NT2/D1 (cell line): ENCODE measurements at regions not wholly inside any gene's neighbourhood (a gene's known extent, or its start where the extent isn't known, plus 50 kb on each side); places are given as distances from the start of the nearest gene placed in this dataset.
"Not testable (repeated sequence)": the region's sequence is repeated elsewhere in the genome, so short reads cannot be mapped to it uniquely, and the experiment has no call there.

Experiments used
- DNase-seq: peaks from one replicate; pipeline ENCODE4 v3.0.0-alpha.2; 2011; ENCODE audit warnings: low read depth, low spot score
- H3K27me3 ChIP-seq: 2 replicates; pipeline ENCODE4 v1.6.0; 2011; ENCODE audit warnings: mild to moderate bottlenecking; ENCODE audit not compliant: insufficient read length, insufficient read depth
- H3K36me3 ChIP-seq: 2 replicates; pipeline ENCODE4 v1.6.1; 2011; ENCODE audit warnings: mild to moderate bottlenecking, low read length, mixed read lengths; ENCODE audit not compliant: insufficient read depth, insufficient read length
- H3K4me1 ChIP-seq: 2 replicates; pipeline ENCODE4 v1.5.1; 2011; ENCODE audit not compliant: insufficient read depth, insufficient read length
- H3K4me3 ChIP-seq: 2 replicates; pipeline ENCODE4 v1.5.1; 2011; ENCODE audit warnings: low read depth; ENCODE audit not compliant: insufficient read length
- H3K9ac ChIP-seq: 2 replicates; pipeline ENCODE4 v1.6.0; 2011; ENCODE audit warnings: low read depth; ENCODE audit not compliant: insufficient read length
- H3K9me3 ChIP-seq: 2 replicates; pipeline ENCODE4 v1.5.1; 2011; ENCODE audit warnings: mild to moderate bottlenecking, low read length; ENCODE audit not compliant: insufficient read depth
- SUZ12 ChIP-seq: IDR thresholded peaks from 2 replicates; pipeline ENCODE4 v1.6.1; 2011; ENCODE audit not compliant: insufficient read length, insufficient read depth; ENCODE audit errors: extremely low read depth
- YY1 ChIP-seq: IDR thresholded peaks from 2 replicates; pipeline ENCODE4 v1.6.1; 2011; ENCODE audit not compliant: insufficient read length, insufficient read depth
- ZNF274 ChIP-seq: IDR thresholded peaks from 2 replicates; pipeline ENCODE4 v1.6.1; 2011; ENCODE audit warnings: mild to moderate bottlenecking, low read depth, low read length

DNA sequence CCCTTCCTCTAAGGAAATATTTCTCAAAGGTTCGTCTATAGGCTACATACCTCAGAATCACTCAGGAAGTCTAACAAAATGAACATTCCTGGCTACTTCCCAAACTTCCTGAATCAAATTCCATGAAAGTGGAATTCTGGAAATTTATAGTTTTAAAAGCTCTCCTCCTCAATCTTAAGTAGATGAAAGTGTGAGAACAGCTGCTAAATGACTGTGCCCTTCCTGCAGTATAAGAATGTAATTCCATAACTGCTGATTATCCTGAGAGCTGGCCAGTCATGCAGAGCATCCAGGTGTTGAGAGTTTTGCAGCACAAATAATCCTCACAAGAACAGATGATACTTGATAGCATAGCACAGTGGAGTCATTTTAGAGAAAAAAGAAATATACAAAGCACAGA is 265.0 kb downstream of the KCNJ3 start:
- no peaks in the 10 kb centered on the region for H3K9me3 ChIP-seq
- no peak for DNase-seq
- no peaks in the 10 kb centered on the region for H3K27me3 ChIP-seq
- H3K9ac ChIP-seq = no peak overlapping the region
- H3K4me1 ChIP-seq = no peaks in the 10 kb centered on the region
- no peak overlapping the region for H3K4me3 ChIP-seq
- no peaks in the 10 kb centered on the region for H3K36me3 ChIP-seq
- TF ChIP-seq SUZ12 (no peak), ZNF274 (no peak), YY1 (no peak)

GRCh38 chr2:154961676-154962075 is 263.2 kb downstream of the KCNJ3 start:
- H3K4me3 ChIP-seq = no peak overlapping the region
- no peak for TF ChIP-seq SUZ12
- TF ChIP-seq ZNF274 = no peak
- no peak for TF ChIP-seq YY1

DNA sequence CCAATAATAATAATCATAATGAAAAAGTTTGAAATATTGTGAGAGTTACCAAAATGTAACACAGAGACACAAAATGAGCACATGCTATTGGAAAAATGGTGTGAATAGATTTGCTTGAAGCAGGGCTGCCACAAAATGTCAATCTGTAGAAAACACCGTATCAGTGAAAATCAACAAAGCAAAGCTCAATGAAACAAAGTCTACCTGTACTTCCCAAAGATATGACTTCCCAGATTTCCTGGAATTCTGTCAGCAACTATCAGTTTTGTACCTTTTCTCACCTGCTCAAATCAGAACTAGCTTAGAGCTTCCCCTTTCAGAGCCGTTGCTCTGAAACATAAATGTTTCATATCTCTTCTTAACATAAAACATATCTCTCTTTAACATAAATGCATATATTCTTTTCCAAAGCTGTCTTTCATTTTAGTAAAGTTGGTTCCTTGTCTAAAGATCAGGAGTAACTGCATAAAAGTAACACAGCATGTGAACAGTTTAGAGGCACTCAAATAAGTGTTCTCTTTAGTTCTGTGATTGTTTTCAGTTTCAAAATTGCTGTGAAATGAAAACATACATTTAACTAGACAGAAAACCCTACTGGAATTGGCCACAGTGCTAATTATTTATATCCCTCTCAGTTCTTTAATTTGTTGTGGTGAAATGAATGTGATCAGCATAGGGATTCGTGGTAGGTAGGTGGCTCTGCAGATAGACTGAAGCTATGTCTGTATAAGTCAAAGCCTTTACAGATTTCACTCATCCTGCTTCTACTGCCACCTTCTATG is 262.5 kb downstream of the KCNJ3 start:
- TF ChIP-seq ZNF274 (no peak), YY1 (no peak), SUZ12 (no peak)
- no peaks in the 10 kb centered on the region for H3K4me1 ChIP-seq
- H3K36me3 ChIP-seq = no peaks in the 10 kb centered on the region

More at GRCh38 chr2:154961676-154962075, 263.2 kb downstream of the KCNJ3 start:
- no peaks in the 10 kb centered on the region for H3K27me3 ChIP-seq
- no peak for DNase-seq
- no peaks in the 10 kb centered on the region for H3K36me3 ChIP-seq
- no peaks in the 10 kb centered on the region for H3K4me1 ChIP-seq
- no peaks in the 10 kb centered on the region for H3K9me3 ChIP-seq
- H3K9ac ChIP-seq = no peak overlapping the region

GRCh38 chr2:154952346-154952980 is 254.0 kb downstream of the KCNJ3 start:
- Histone ChIP-seq H3K9me3 (no peaks in the 10 kb centered on the region), H3K4me3 (no peak overlapping the region), H3K36me3 (no peaks in the 10 kb centered on the region), H3K4me1 (no peaks in the 10 kb centered on the region), H3K27me3 (no peaks in the 10 kb centered on the region), H3K9ac (no peak overlapping the region)
- DNase-seq = no peak
- no peak for TF ChIP-seq YY1
- TF ChIP-seq SUZ12 = no peak
- no peak for TF ChIP-seq ZNF274

More for the DNA sequence above, 262.5 kb downstream of the KCNJ3 start:
- H3K4me3 ChIP-seq = no peak overlapping the region
- no peaks in the 10 kb centered on the region for H3K27me3 ChIP-seq
- H3K9ac ChIP-seq = no peak overlapping the region
- no peak for DNase-seq
- H3K9me3 ChIP-seq = no peaks in the 10 kb centered on the region

- not testable (repeated sequence) for DNase-seq, H3K9ac ChIP-seq, H3K4me3 ChIP-seq, H3K36me3 ChIP-seq, H3K4me1 ChIP-seq, H3K9me3 ChIP-seq, H3K27me3 ChIP-seq
These were observed 248.9 kb downstream of the KCNJ3 start for GRCh38 chr2:154947416-154947815.

DNA sequence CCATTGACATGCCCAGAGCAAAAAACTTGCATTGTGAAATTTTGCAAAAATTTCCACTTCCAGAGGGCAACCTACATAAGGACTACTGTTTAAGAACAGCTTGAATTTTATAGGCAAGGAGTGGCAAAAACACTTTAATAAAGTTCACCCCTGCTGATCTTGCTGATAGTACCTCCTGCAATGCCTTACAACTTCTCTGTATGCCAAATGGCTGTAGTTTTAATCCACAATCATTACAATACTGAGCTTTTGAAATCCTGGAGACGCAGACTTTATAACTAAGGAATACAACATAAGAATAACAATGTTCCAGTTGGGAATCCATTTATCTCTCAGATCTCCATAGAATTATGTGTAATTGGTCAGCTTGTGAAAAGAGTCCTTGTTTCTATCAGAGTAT is 247.5 kb downstream of the KCNJ3 start:
- H3K4me3 ChIP-seq = no peak overlapping the region
- DNase-seq = no peak
- TF ChIP-seq YY1 (no peak), SUZ12 (no peak), ZNF274 (no peak)
- no peaks in the 10 kb centered on the region for H3K36me3 ChIP-seq
- no peaks in the 10 kb centered on the region for H3K27me3 ChIP-seq
- H3K9ac ChIP-seq = no peak overlapping the region
- no peaks in the 10 kb centered on the region for H3K4me1 ChIP-seq
- H3K9me3 ChIP-seq = no peaks in the 10 kb centered on the region

- no peaks in the 10 kb centered on the region for H3K36me3 ChIP-seq
- no peaks in the 10 kb centered on the region for H3K9me3 ChIP-seq
- H3K9ac ChIP-seq = no peak overlapping the region
- TF ChIP-seq YY1 (no peak), ZNF274 (no peak), SUZ12 (no peak)
- no peaks in the 10 kb centered on the region for H3K4me1 ChIP-seq
- no peaks in the 10 kb centered on the region for H3K27me3 ChIP-seq
- no peak for DNase-seq
- no peak overlapping the region for H3K4me3 ChIP-seq
These were observed 242.9 kb downstream of the KCNJ3 start for GRCh38 chr2:154941379-154941778.
